Neural cell (in vitro differentiated cells): ENCODE measurements at regions not wholly inside any gene's neighbourhood (a gene's known extent, or its start where the extent isn't known, plus 50 kb on each side); places are given as distances from the start of the nearest gene placed in this dataset.
"Not testable (repeated sequence)": the region's sequence is repeated elsewhere in the genome, so short reads cannot be mapped to it uniquely, and the experiment has no call there.

ENCODE experiments used
- H2AFZ ChIP-seq: fragments of 200-600, 300-800 bp; sonication (generic), shearing (Covaris generic); 2 replicates; pipeline ENCODE4 v1.6.0; 2014; ENCODE audit warnings: low read depth, mild to moderate bottlenecking, antibody characterized with exemption, low read length, moderate library complexity
- H3F3A ChIP-seq: fragments of 200-600 bp; shearing (Covaris generic); 2 replicates; pipeline ENCODE4 v1.6.1; 2016; ENCODE audit warnings: mild to moderate bottlenecking, moderate library complexity, mixed read lengths, antibody characterized with exemption, low read length; ENCODE audit not compliant: insufficient read depth, poor library complexity, severe bottlenecking
- H3K27ac ChIP-seq: fragments of 200-600, 300-800 bp; sonication (generic), shearing (Covaris generic); 2 replicates; pipeline ENCODE4 v1.5.1; 2014; ENCODE audit warnings: mild to moderate bottlenecking, low read length, moderate library complexity
- H3K27me3 ChIP-seq: fragments of 300-800, 200-600 bp; sonication (generic), shearing (Covaris generic); 2 replicates; pipeline ENCODE4 v1.6.0; 2014; ENCODE audit warnings: mild to moderate bottlenecking, low read depth, low read length, moderate library complexity; ENCODE audit not compliant: insufficient read depth
- H3K36me3 ChIP-seq: fragments of 300-800, 200-600 bp; sonication (generic), shearing (Covaris generic); 2 replicates; pipeline ENCODE4 v1.5.1; 2014; ENCODE audit warnings: mild to moderate bottlenecking, antibody characterized with exemption, low read length, moderate library complexity; ENCODE audit not compliant: insufficient read depth
- H3K4me2 ChIP-seq: fragments of 300-800, 200-600 bp; sonication (generic), shearing (Covaris generic); 2 replicates; pipeline ENCODE4 v1.6.0; 2014; ENCODE audit warnings: mild to moderate bottlenecking, low read length
- H3K4me3 ChIP-seq: fragments of 300-800, 200-600 bp; sonication (generic), shearing (Covaris generic); 2 replicates; pipeline ENCODE4 v1.5.1; 2014; ENCODE audit warnings: mild to moderate bottlenecking, low read length, moderate library complexity
- H3K79me2 ChIP-seq: fragments of 200-600 bp; shearing (Covaris generic); replicated peaks from 2 replicates; pipeline ENCODE4 v1.6.0; 2014; ENCODE audit warnings: mild to moderate bottlenecking, low read length, moderate library complexity; ENCODE audit not compliant: insufficient read depth
- H3K9ac ChIP-seq: fragments of 300-800, 200-600 bp; sonication (generic), shearing (Covaris generic); 2 replicates; pipeline ENCODE4 v1.6.1; 2016; ENCODE audit warnings: mild to moderate bottlenecking, low read length, mixed read lengths
- H3K9me2 ChIP-seq: fragments of 200-600 bp; shearing (Covaris generic); 2 replicates; pipeline ENCODE4 v1.6.1; 2016; ENCODE audit warnings: mild to moderate bottlenecking, low read length, mixed read lengths; ENCODE audit not compliant: insufficient read depth
- H3K9me3 ChIP-seq: fragments of 200-600, 300-800 bp; sonication (generic), shearing (Covaris generic); 2 replicates; pipeline ENCODE4 v1.6.1; 2016; ENCODE audit warnings: mild to moderate bottlenecking, mixed run types, low read length, moderate library complexity, mixed read lengths
- H4K20me1 ChIP-seq: fragments of 200-600 bp; shearing (Covaris generic); 2 replicates; pipeline ENCODE4 v1.6.1; 2016; ENCODE audit warnings: mild to moderate bottlenecking, mixed run types; ENCODE audit not compliant: insufficient read depth
- CTCF ChIP-seq: fragments of 450-650 bp; IDR thresholded peaks from 2 replicates; pipeline ENCODE4 v1.5.1; 2014; ENCODE audit warnings: antibody characterized with exemption, mild to moderate bottlenecking, moderate library complexity; ENCODE audit not compliant: poor library complexity, severe bottlenecking
- EP300 ChIP-seq: fragments of 450-650 bp; conservative IDR thresholded peaks from 2 replicates; pipeline ENCODE4 v1.6.1; 2014; ENCODE audit warnings: antibody characterized with exemption, mild to moderate bottlenecking, moderate library complexity; ENCODE audit not compliant: poor library complexity, severe bottlenecking
- EZH2 ChIP-seq: fragments of 200-600, 300-800 bp; shearing (Covaris generic), sonication (generic); IDR thresholded peaks from 2 replicates; pipeline ENCODE4 v1.6.1; 2014; ENCODE audit warnings: antibody characterized with exemption, low read length, borderline replicate concordance, mild to moderate bottlenecking; ENCODE audit not compliant: insufficient read depth, poor library complexity, severe bottlenecking
- MXI1 ChIP-seq: fragments of 450-650 bp; conservative IDR thresholded peaks from 2 replicates; pipeline ENCODE4 v1.6.1; 2014; ENCODE audit warnings: antibody characterized with exemption, mild to moderate bottlenecking; ENCODE audit not compliant: poor library complexity, severe bottlenecking
- POLR2AphosphoS5 ChIP-seq: IDR thresholded peaks from 2 replicates; pipeline ENCODE4 v1.6.1; 2012
- RAD21 ChIP-seq: fragments of 450-650 bp; conservative IDR thresholded peaks from 2 replicates; pipeline ENCODE4 v1.6.1; 2014; ENCODE audit warnings: antibody characterized with exemption, mild to moderate bottlenecking, moderate library complexity
- REST ChIP-seq: IDR thresholded peaks from 2 replicates; pipeline ENCODE4 v1.6.1; 2012; ENCODE audit warnings: borderline replicate concordance
- SMC3 ChIP-seq: fragments of 450-650 bp; conservative IDR thresholded peaks from 2 replicates; pipeline ENCODE4 v1.6.1; 2014; ENCODE audit warnings: antibody characterized with exemption, mild to moderate bottlenecking, moderate library complexity; ENCODE audit not compliant: poor library complexity
- TAF1 ChIP-seq: IDR thresholded peaks from 2 replicates; pipeline ENCODE4 v1.6.1; 2012; ENCODE audit warnings: low read depth

GRCh38 chr12:47366157-47366556 lies 286.4 kb upstream of the AMIGO2 start:
- H3K4me3 ChIP-seq = no peak overlapping the region
- no peaks in the 10 kb centered on the region for H3K36me3 ChIP-seq
- no peaks in the 10 kb centered on the region for H3K79me2 ChIP-seq
- H3K27ac ChIP-seq = no peak overlapping the region
- no peaks in the 10 kb centered on the region for H3K9me3 ChIP-seq
- no peaks in the 10 kb centered on the region for H3F3A ChIP-seq
- H3K27me3 ChIP-seq = no peaks in the 10 kb centered on the region
- TF ChIP-seq EZH2 (no peak), REST (no peak), SMC3 (no peak), RAD21 (no peak), EP300 (no peak), CTCF (no peak)
- H3K9ac ChIP-seq = no peak overlapping the region
- H4K20me1 ChIP-seq = no peaks in the 10 kb centered on the region
- H3K4me2 ChIP-seq = no peak overlapping the region
- no peak overlapping the region for H2AFZ ChIP-seq
- no peaks in the 10 kb centered on the region for H3K9me2 ChIP-seq

GRCh38 chr12:47365443-47366076 lies 285.8 kb upstream of the AMIGO2 start:
- not testable (repeated sequence) for H3K9me3 ChIP-seq, H3K27me3 ChIP-seq, H3K4me2 ChIP-seq, H3F3A ChIP-seq, H3K79me2 ChIP-seq, H3K36me3 ChIP-seq, H3K9me2 ChIP-seq, H3K4me3 ChIP-seq, H3K27ac ChIP-seq, H2AFZ ChIP-seq, H4K20me1 ChIP-seq, H3K9ac ChIP-seq

- no peaks in the 10 kb centered on the region for H3K9me2 ChIP-seq
- H3K9ac ChIP-seq = no peak overlapping the region
- H3K9me3 ChIP-seq = no peaks in the 10 kb centered on the region
- H3K36me3 ChIP-seq = no peaks in the 10 kb centered on the region
- H4K20me1 ChIP-seq = no peaks in the 10 kb centered on the region
- H3K27me3 ChIP-seq = no peaks in the 10 kb centered on the region
- H2AFZ ChIP-seq = no peak overlapping the region
- H3F3A ChIP-seq = no peaks in the 10 kb centered on the region
- no peak overlapping the region for H3K27ac ChIP-seq
- H3K4me3 ChIP-seq = no peak overlapping the region
- H3K4me2 ChIP-seq = no peak overlapping the region
- H3K79me2 ChIP-seq = no peaks in the 10 kb centered on the region
- TF ChIP-seq EP300 (no peak), TAF1 (no peak), SMC3 (no peak), POLR2AphosphoS5 (no peak), EZH2 (no peak), RAD21 (no peak), MXI1 (no peak), REST (no peak), CTCF (no peak)
These were observed 284.5 kb upstream of the AMIGO2 start for GRCh38 chr12:47364261-47364660.
